Left lobe of liver (tissue), 2 donors: ENCODE measurements at regions not wholly inside any gene's neighbourhood (a gene's known extent, or its start where the extent isn't known, plus 50 kb on each side); places are given as distances from the start of the nearest gene placed in this dataset.

ENCODE experiments used
- ATAC-seq: fragments of 200-7000 bp; cut with Tn5 transposase; one replicate; pipeline ENCODE4 v1.9.1; 2020; ENCODE audit warnings: mild to moderate bottlenecking, moderate library complexity
- DNase-seq: peaks from one replicate; pipeline ENCODE4 v3.0.0-alpha.2; 2020; ENCODE audit warnings: low spot score
- donor health status: DM: no; HTN: no; CAD: no; lungs with moderate emphysema.
- donor health status: DM: no; HTN: yes; CAD: no.

DNA sequence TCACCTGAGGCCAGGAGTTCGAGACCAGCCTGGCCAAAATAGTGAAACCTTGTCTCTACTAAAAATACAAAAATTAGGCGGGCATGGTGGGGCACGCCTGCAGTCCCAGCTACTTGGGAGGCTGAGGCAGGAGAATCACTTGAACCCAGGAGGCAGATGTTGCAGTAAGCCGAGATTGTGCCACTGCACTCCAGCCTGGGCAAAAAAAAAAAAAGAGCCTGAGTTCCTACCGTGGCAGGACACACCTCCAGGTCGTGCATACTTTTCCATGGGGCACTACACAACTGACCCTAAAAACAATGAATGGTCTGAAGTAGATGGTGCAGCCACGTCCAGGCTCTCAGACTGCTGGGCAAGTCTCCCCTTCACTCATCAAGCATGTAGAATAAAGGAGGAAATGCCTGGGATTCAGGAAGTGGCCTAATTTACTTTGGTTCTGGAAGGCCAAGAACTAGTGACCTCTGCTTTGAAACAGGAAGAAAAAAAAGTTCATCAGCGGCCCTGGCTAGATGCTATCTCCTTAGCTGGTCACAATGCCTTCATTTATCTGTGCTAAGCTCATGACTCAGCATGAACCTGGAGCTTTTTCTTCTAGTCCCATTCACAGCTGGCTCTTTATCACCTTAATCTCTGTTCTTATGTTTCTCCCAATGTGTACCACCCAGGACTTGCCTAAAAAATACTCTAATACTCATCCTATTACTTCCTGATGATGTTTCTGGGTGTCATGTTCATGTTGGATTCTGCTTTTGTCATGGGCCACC lies 55.8 kb upstream of the OR6J1 start:
- ATAC-seq (peak; percentile 43), DNase-seq (no peak)

DNA sequence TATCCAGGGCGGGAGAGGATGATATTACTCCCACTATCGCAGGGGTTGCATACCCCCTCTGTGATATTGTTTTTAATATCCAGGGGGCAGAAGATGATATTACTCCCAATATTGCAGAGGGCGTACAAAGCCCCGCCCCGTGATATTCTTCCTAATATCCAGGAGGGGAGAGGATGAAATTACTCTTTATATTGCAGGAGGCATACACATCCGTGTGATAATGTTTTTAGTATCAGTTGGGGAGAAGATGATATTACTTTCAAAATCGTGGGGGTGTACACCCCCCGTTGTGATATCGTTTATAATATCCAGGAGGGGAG lies 52.9 kb upstream of the OXA1L start:
- no peak for DNase-seq
- no peak for ATAC-seq

DNA sequence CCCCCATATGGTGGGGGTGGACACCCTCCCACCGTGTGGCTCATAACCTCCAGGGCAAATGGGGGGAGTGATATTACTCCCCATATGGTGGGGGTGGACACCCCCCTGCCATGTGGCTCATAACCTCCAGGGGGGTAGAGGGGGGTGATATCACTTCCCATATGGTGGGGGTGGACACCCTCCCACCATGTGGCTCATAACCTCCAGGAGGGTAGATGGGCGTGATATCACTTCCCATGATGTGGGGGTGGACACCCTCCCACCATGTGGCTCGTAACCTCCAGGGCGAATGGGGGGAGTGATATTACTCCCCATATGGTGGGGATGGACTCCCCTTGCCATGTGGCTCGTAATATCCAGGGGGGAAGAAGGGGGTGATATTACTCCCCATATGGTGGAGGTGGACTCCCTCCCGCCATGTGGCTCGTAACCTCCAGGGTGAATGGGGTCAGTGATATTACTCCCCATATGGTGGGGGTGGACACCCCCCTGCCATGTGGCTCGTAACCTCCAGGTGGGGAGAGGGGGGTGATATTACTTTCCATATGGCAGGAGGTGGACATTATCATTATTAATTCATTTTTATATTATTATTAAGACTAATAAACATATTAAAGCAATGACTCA lies 51.2 kb upstream of the OXA1L start:
- DNase-seq (no peak), ATAC-seq (no peak)

DNA sequence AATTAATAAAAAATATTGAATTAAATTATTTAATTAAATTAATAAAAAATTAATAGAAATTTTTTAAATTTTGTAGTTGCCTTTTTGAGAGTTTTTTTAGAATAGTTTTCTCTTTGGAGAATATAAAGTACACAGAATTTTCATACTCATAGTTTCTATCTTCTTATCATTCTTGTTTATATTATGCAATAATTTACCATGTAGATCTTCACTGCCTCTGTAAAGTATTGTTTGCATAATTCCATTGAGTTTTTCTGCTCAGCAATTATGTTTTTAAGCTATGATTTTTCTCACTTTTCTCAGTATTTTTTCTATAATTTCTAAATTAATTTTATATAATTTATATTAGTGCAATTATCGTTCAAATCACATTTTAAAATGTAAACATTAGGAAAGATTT lies 50.6 kb upstream of the OXA1L start:
- DNase-seq (no peak), ATAC-seq (no peak)
